ENCODE measurements at regions not wholly inside any gene's neighbourhood (a gene's known extent, or its start where the extent isn't known, plus 50 kb on each side); places are given as distances from the start of the nearest gene placed in this dataset.

DNA sequence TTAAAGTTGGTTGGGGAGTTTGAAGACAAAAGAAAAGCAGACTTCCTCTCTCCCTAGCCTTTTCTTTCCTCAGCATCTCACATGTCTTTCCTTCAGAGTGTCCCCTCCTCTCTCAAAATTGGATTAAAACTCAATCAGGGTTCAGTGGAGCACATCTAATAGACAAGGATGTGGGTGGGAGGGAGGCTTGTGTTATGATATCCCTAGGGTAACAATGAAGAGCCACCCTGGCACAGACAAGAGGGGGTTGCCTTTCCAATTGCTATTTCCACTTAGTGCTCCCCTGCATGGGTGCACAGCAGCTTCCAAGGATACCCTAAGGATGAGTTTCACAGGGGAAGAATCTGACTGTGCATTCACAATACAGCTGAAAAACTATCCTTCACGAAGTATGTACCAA, 585.2 kb upstream of the C9orf72 start:
- TF ChIP-seq, protein P1, sequence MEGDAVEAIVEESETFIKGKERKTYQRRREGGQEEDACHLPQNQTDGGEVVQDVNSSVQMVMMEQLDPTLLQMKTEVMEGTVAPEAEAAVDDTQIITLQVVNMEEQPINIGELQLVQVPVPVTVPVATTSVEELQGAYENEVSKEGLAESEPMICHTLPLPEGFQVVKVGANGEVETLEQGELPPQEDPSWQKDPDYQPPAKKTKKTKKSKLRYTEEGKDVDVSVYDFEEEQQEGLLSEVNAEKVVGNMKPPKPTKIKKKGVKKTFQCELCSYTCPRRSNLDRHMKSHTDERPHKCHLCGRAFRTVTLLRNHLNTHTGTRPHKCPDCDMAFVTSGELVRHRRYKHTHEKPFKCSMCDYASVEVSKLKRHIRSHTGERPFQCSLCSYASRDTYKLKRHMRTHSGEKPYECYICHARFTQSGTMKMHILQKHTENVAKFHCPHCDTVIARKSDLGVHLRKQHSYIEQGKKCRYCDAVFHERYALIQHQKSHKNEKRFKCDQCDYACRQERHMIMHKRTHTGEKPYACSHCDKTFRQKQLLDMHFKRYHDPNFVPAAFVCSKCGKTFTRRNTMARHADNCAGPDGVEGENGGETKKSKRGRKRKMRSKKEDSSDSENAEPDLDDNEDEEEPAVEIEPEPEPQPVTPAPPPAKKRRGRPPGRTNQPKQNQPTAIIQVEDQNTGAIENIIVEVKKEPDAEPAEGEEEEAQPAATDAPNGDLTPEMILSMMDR (IDR thresholded peaks at IDR 0.05) = no peak
- no peak for TF ChIP-seq POLR2A (IDR thresholded peaks at IDR 0.05)

Data from thyroid gland (tissue), 4 donors.